Vagina (tissue), 2 donors: ENCODE measurements at regions not wholly inside any gene's neighbourhood (a gene's known extent, or its start where the extent isn't known, plus 50 kb on each side); places are given as distances from the start of the nearest gene placed in this dataset.
"Not testable (repeated sequence)": the region's sequence is repeated elsewhere in the genome, so short reads cannot be mapped to it uniquely, and the experiment has no call there.

Source experiments
- POLR2A ChIP-seq, 2 donors: fragments of 450-650 bp; IDR thresholded peaks; one replicate each; pipeline ENCODE4 v1.6.1; 2017; ENCODE audit warnings: antibody characterized with exemption in 2 of 2, mild to moderate bottlenecking in 2 of 2, moderate library complexity in 2 of 2
- POLR2AphosphoS5 ChIP-seq, 2 donors: sonication (generic); formaldehyde crosslinking; IDR thresholded peaks; one replicate each; pipeline ENCODE4 v1.9.0; 2017; ENCODE audit warnings: antibody characterized with exemption in 2 of 2, mild to moderate bottlenecking in 2 of 2, low read depth in 1 of 2; ENCODE audit not compliant: insufficient read depth in 1 of 2
- TF ChIP-seq, protein P1 (sequence below), 3 experiments: fragments of 450-650 bp in 2 of 3; fragments of 200-600 bp in 1 of 3; sonication (generic) in 1 of 3; IDR thresholded peaks; one replicate each; pipeline ENCODE4 v1.5.1; 2017 to 2019; ENCODE audit warnings: antibody characterized with exemption in 3 of 3, mild to moderate bottlenecking in 2 of 3, moderate library complexity in 2 of 3

- TF ChIP-seq, protein P1, sequence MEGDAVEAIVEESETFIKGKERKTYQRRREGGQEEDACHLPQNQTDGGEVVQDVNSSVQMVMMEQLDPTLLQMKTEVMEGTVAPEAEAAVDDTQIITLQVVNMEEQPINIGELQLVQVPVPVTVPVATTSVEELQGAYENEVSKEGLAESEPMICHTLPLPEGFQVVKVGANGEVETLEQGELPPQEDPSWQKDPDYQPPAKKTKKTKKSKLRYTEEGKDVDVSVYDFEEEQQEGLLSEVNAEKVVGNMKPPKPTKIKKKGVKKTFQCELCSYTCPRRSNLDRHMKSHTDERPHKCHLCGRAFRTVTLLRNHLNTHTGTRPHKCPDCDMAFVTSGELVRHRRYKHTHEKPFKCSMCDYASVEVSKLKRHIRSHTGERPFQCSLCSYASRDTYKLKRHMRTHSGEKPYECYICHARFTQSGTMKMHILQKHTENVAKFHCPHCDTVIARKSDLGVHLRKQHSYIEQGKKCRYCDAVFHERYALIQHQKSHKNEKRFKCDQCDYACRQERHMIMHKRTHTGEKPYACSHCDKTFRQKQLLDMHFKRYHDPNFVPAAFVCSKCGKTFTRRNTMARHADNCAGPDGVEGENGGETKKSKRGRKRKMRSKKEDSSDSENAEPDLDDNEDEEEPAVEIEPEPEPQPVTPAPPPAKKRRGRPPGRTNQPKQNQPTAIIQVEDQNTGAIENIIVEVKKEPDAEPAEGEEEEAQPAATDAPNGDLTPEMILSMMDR (IDR thresholded peaks at IDR 0.05), result not testable (repeated sequence)
- not testable (repeated sequence) for TF ChIP-seq POLR2A (IDR thresholded peaks at IDR 0.05); POLR2AphosphoS5 (IDR thresholded peaks at IDR 0.05; ENCODE audit: insufficient read depth in 1 of 2, low read depth in 1 of 2)
Observed at GRCh38 chr10:34945951-34946522, 130.9 kb upstream of the PARD3 start.
